BE2C (cell line): ENCODE measurements at regions not wholly inside any gene's neighbourhood (a gene's known extent, or its start where the extent isn't known, plus 50 kb on each side); places are given as distances from the start of the nearest gene placed in this dataset.

Experiments used
- DNase-seq: peaks from one replicate; pipeline ENCODE4 v3.0.0-alpha.2; 2020
- H3K27me3 ChIP-seq: fragments of 250-450 bp; sonication (Bioruptor Pico); 2 replicates; pipeline ENCODE4 v1.5.1; 2020; ENCODE audit warnings: mild to moderate bottlenecking
- H3K36me3 ChIP-seq: fragments of 250-450 bp; sonication (Bioruptor Pico); 2 replicates; pipeline ENCODE4 v1.5.1; 2020; ENCODE audit warnings: mild to moderate bottlenecking
- H3K4me1 ChIP-seq: fragments of 250-450 bp; sonication (Bioruptor Pico); 2 replicates; pipeline ENCODE4 v1.5.1; 2020
- H3K4me3 ChIP-seq: 2 replicates; pipeline ENCODE4 v1.5.1; 2011; ENCODE audit warnings: low read depth, low read length
- H3K9me3 ChIP-seq: fragments of 250-450 bp; sonication (Bioruptor Pico); 2 replicates; pipeline ENCODE4 v1.5.1; 2020
- TF ChIP-seq, protein P1 (sequence below): IDR thresholded peaks from 2 replicates; pipeline ENCODE4 v1.5.1; 2012; ENCODE audit warnings: mild to moderate bottlenecking, low read depth, low read length

DNA sequence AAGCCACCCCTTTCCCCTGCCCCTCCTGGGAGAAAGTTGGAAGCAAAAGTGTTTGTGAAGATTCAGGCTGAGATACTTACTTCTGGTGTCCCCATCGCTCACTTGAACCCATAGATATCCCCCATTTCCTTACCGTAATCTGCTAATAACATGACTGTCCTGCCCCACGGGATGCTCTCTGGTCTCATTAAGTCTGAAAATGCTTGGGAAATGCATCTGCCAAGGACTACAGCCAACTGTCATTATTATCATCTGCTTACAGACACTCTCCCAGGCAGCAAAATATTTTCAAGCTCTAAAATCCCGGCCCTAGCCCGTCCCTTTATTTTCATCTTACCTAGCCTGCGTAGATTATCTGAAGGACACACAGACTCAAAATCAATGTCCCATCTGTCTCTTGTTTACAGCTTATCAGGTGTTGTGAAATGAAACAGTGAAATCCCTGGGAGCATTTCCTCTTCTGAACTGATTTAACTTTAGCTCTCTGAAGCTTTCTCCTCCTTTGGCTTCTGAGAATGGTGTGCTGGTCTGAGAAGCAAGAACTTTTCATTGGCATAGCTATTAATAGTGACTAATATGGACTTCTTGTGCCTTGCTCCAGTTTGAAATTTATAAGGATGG, 126.9 kb upstream of the OSMR start:
- H3K9me3 ChIP-seq = no peaks in the 10 kb centered on the region
- H3K27me3 ChIP-seq = no peaks in the 10 kb centered on the region
- TF ChIP-seq, protein P1, sequence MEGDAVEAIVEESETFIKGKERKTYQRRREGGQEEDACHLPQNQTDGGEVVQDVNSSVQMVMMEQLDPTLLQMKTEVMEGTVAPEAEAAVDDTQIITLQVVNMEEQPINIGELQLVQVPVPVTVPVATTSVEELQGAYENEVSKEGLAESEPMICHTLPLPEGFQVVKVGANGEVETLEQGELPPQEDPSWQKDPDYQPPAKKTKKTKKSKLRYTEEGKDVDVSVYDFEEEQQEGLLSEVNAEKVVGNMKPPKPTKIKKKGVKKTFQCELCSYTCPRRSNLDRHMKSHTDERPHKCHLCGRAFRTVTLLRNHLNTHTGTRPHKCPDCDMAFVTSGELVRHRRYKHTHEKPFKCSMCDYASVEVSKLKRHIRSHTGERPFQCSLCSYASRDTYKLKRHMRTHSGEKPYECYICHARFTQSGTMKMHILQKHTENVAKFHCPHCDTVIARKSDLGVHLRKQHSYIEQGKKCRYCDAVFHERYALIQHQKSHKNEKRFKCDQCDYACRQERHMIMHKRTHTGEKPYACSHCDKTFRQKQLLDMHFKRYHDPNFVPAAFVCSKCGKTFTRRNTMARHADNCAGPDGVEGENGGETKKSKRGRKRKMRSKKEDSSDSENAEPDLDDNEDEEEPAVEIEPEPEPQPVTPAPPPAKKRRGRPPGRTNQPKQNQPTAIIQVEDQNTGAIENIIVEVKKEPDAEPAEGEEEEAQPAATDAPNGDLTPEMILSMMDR = no peak
- H3K36me3 ChIP-seq = no peaks in the 10 kb centered on the region
- peaks cover 11% of the 10 kb centered on the region for H3K4me1 ChIP-seq
- peak overlapping the region; percentile 1; the same call in 1 of the 2 replicates for H3K4me3 ChIP-seq
- DNase-seq = peak; percentile 30

DNA sequence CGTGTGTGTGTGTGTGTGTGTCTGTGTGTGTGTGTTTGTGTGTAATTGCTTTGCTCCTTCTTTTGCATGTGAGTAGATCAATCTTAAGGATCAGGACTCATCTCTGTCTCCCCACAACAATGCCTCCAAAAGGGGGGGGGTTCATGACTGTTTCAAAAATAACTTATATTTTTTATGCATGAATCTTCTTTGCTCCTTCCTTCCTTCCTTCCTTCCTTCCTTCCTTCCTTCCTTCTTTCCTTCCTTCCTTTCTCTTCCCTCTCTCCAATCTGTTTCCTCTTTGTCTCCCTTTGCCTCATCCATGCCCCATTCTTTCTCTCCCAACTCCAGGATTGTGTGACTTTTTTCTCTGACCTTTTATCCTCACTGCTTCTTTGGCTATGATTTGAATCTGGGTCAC, 126.4 kb upstream of the OSMR start:
- TF ChIP-seq, protein P1 = no peak
- H3K4me3 ChIP-seq = no peak overlapping the region
- DNase-seq = no peak

DNA sequence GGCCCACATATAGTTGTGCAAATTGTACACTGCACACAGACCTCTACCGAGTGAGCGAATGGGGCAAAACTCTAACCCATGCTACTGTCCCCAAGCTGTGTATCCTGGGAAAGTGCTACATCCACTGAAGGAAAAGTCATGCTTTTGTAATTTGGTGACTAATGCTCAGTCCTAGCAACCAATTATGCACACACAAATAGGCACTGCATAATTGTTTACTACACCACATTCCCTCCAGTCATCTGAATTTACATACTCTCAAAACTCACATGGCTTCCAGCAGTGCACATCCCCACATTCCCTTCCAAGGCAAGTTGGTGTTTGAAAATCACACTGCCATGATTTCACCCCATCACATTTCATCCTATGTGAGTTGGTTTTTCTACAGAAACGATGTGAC, 125.9 kb upstream of the OSMR start:
- DNase-seq = no peak
- TF ChIP-seq, protein P1 = no peak
- Histone ChIP-seq H3K4me1 (peaks cover 11% of the 10 kb centered on the region), H3K4me3 (no peak overlapping the region), H3K9me3 (no peaks in the 10 kb centered on the region), H3K27me3 (no peaks in the 10 kb centered on the region), H3K36me3 (no peaks in the 10 kb centered on the region)

More for the DNA sequence above, 126.4 kb upstream of the OSMR start:
- no peaks in the 10 kb centered on the region for H3K9me3 ChIP-seq
- peaks cover 11% of the 10 kb centered on the region for H3K4me1 ChIP-seq
- H3K27me3 ChIP-seq = no peaks in the 10 kb centered on the region
- no peaks in the 10 kb centered on the region for H3K36me3 ChIP-seq

DNA sequence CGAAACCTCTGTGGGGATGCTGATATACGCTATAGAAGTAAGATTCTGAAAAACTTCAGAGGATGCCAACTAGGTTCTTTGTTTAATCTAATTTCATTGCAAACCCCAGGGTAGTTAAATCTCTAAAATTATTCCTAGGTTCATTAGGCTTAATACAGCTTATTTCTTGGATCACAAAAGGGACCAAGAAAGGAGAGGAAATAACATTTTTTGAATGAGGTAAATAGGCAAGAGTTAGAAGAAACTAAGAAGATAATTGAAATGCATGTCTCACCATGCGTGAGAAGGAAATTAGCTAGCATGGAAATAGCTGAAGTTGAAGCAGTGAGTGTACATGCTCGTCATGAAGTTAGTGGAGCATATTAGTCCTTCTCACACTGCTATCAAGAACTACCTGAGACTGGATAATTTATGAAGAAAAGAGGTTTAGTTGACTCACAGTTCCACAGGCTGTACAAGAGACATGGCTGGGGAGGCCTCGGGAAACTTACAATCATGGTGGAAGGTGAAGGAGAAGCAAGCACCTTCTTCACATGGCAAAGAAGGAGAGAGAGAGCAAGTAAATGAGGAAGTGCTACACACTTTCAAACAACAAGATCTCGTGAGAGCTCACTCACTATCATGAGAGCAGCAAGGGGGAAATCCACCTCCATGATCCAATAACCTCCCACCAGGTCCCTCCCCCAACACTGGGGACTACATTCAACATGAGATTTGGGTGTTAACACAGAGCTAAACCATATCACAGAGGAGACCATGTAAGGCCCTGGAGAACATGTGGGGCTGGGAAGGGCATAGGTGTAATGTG, 125.1 kb upstream of the OSMR start:
- Histone ChIP-seq H3K4me3 (no peak overlapping the region), H3K27me3 (no peaks in the 10 kb centered on the region), H3K9me3 (no peaks in the 10 kb centered on the region), H3K36me3 (no peaks in the 10 kb centered on the region), H3K4me1 (peaks cover 11% of the 10 kb centered on the region)
- DNase-seq = no peak
- TF ChIP-seq, protein P1 = no peak

DNA sequence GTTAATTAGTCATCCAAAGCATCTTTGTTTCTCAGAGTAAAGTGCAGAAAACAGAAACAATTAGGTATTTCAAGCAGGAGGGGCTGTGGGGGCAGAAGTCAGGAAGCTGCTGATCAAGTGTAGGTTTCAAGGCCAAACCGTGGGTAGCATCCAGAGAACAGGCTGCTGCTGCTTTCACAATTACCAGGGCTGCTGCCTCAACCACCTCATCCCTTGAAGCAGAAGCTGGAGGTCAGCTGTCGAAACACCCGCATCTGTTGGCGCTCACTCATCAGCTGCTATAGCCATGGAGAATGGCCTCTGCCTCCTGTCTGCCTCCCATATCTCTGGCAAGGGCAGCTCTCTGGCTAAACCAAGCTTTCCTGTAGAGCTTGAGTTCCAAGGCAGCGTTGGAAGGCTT, 122.9 kb upstream of the OSMR start:
- Histone ChIP-seq H3K9me3 (no peaks in the 10 kb centered on the region), H3K4me3 (no peak overlapping the region), H3K4me1 (peaks cover 11% of the 10 kb centered on the region), H3K36me3 (no peaks in the 10 kb centered on the region), H3K27me3 (no peaks in the 10 kb centered on the region)
- TF ChIP-seq, protein P1 = no peak
- no peak for DNase-seq

DNA sequence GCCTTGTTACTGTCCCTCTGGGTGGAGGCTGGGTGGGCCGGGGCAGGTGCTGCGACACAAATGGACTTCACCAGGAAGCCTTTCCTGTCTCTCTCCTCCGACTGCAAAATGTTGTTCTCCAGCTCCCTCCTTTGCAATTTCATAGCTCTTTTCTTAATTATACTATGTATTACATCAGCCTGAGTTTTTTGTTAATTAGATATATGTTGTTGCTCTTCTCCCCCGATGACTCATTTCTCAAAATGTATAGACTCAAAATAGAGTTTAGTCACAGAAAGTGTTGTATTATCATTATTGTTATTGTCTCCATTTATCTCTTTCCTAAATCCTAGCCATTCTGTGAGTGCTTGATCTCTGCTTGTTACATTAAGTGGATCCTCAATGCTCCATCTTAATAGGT, 122.4 kb upstream of the OSMR start:
- no peaks in the 10 kb centered on the region for H3K27me3 ChIP-seq
- DNase-seq = no peak
- no peaks in the 10 kb centered on the region for H3K9me3 ChIP-seq
- no peaks in the 10 kb centered on the region for H3K36me3 ChIP-seq
- peaks cover 8% of the 10 kb centered on the region for H3K4me1 ChIP-seq
- H3K4me3 ChIP-seq = no peak overlapping the region
- TF ChIP-seq, protein P1 = no peak
